ENCODE measurements at regions not wholly inside any gene's neighbourhood (a gene's known extent, or its start where the extent isn't known, plus 50 kb on each side); places are given as distances from the start of the nearest gene placed in this dataset.

- 74% methylated on average over 2 of the region's 2 CpGs for WGBS
- DNase-seq (ENCODE audit: low spot score), result no peak
- no peak for TF ChIP-seq POLR2A (IDR thresholded peaks at IDR 0.05)
- no peak for TF ChIP-seq POLR2AphosphoS5 (IDR thresholded peaks at IDR 0.05)
- TF ChIP-seq CTCF (IDR thresholded peaks at IDR 0.05), result no peak
- Histone ChIP-seq H3K4me3 (no peak overlapping the region), H3K27ac (no peak overlapping the region), H3K9me3 (no peaks in the 10 kb centered on the region), H3K36me3 (no peaks in the 10 kb centered on the region), H3K4me1 (replicated peaks) (no peaks in the 10 kb centered on the region), H3K27me3 (replicated peaks; ENCODE audit: insufficient read depth) (no peaks in the 10 kb centered on the region)
- intact Hi-C loops (cut with DNase I), result no loop called here
Measured at GRCh38 chr2:138319616-138320015, 182.0 kb upstream of the SPOPL start.

GRCh38 chr2:138321458-138321857 lies 180.1 kb upstream of the SPOPL start:
- TF ChIP-seq POLR2A (IDR thresholded peaks at IDR 0.05) (no peak), POLR2AphosphoS5 (IDR thresholded peaks at IDR 0.05) (no peak), CTCF (IDR thresholded peaks at IDR 0.05) (no peak)
- WGBS, result 89% methylated on average over 2 of the region's 2 CpGs
- no peak overlapping the region for H3K27ac ChIP-seq

GRCh38 chr2:138323382-138324067 lies 178.0 kb upstream of the SPOPL start:
- no peak for DNase-seq (ENCODE audit: low spot score)

More at GRCh38 chr2:138321458-138321857, 180.1 kb upstream of the SPOPL start:
- Histone ChIP-seq H3K4me1 (replicated peaks) (no peaks in the 10 kb centered on the region), H3K36me3 (no peaks in the 10 kb centered on the region), H3K27me3 (replicated peaks; ENCODE audit: insufficient read depth) (no peaks in the 10 kb centered on the region), H3K4me3 (no peak overlapping the region), H3K9me3 (no peaks in the 10 kb centered on the region)
- intact Hi-C loops (cut with DNase I), result no loop called here
- DNase-seq (ENCODE audit: low spot score), result no peak

GRCh38 chr2:138324068-138324771 lies 177.3 kb upstream of the SPOPL start:
- Histone ChIP-seq H3K36me3 (no peaks in the 10 kb centered on the region), H3K27ac (no peak overlapping the region), H3K9me3 (no peaks in the 10 kb centered on the region), H3K27me3 (replicated peaks; ENCODE audit: insufficient read depth) (no peaks in the 10 kb centered on the region), H3K4me3 (no peak overlapping the region), H3K4me1 (replicated peaks) (no peaks in the 10 kb centered on the region)
- TF ChIP-seq POLR2AphosphoS5 (IDR thresholded peaks at IDR 0.05) (no peak), POLR2A (IDR thresholded peaks at IDR 0.05) (no peak), CTCF (IDR thresholded peaks at IDR 0.05) (no peak)
- intact Hi-C loops (cut with DNase I), result no loop called here
- WGBS, result 81% methylated on average over 3 of the region's 3 CpGs
- no peak for DNase-seq (ENCODE audit: low spot score)

More at GRCh38 chr2:138323382-138324067, 178.0 kb upstream of the SPOPL start:
- intact Hi-C loops (cut with DNase I), result no loop called here
- no peaks in the 10 kb centered on the region for H3K4me1 ChIP-seq (replicated peaks)
- no peaks in the 10 kb centered on the region for H3K27me3 ChIP-seq (replicated peaks; ENCODE audit: insufficient read depth)
- H3K9me3 ChIP-seq, result no peaks in the 10 kb centered on the region
- TF ChIP-seq POLR2A (IDR thresholded peaks at IDR 0.05) (no peak), POLR2AphosphoS5 (IDR thresholded peaks at IDR 0.05) (no peak), CTCF (IDR thresholded peaks at IDR 0.05) (no peak)
- WGBS, result 94% methylated on average over 2 of the region's 2 CpGs
- no peak overlapping the region for H3K27ac ChIP-seq
- H3K4me3 ChIP-seq, result no peak overlapping the region
- no peaks in the 10 kb centered on the region for H3K36me3 ChIP-seq

GRCh38 chr2:138327967-138328366 lies 173.6 kb upstream of the SPOPL start:
- no peak for TF ChIP-seq POLR2A (IDR thresholded peaks at IDR 0.05)
- no peak for TF ChIP-seq CTCF (IDR thresholded peaks at IDR 0.05)
- no peak for TF ChIP-seq POLR2AphosphoS5 (IDR thresholded peaks at IDR 0.05)
- WGBS, result 81% methylated on average over 1 of the region's 1 CpG
- intact Hi-C loops (cut with DNase I), result no loop called here
- H3K36me3 ChIP-seq, result no peaks in the 10 kb centered on the region
- H3K4me1 ChIP-seq (replicated peaks), result no peaks in the 10 kb centered on the region
- H3K27me3 ChIP-seq (replicated peaks; ENCODE audit: insufficient read depth), result no peaks in the 10 kb centered on the region
- no peak overlapping the region for H3K27ac ChIP-seq
- no peak for DNase-seq (ENCODE audit: low spot score)
- no peaks in the 10 kb centered on the region for H3K9me3 ChIP-seq
- no peak overlapping the region for H3K4me3 ChIP-seq
